ENCODE measurements at regions not wholly inside any gene's neighbourhood (a gene's known extent, or its start where the extent isn't known, plus 50 kb on each side); places are given as distances from the start of the nearest gene placed in this dataset.
"Not testable (repeated sequence)": the region's sequence is repeated elsewhere in the genome, so short reads cannot be mapped to it uniquely, and the experiment has no call there.

DNA sequence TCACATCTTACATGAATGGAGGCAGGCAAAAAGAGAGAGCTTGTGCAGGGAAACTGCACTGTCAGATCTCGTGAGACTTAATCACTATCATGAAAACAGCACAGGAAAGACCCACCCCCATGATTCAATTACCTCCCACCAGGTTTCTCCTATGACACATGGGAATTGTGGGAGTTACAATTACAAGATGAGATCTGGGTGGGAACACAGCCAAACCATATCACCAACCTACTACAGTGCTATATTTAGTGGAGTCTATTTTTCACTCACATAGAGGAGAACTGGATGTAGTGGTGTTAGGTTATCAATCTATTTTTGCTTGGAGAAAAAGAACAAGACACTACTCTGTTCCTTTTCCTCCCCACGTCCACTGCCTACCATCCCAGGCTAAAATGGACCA is 276.6 kb downstream of the KCTD12 start:
- DNase-seq = no peak

DNA sequence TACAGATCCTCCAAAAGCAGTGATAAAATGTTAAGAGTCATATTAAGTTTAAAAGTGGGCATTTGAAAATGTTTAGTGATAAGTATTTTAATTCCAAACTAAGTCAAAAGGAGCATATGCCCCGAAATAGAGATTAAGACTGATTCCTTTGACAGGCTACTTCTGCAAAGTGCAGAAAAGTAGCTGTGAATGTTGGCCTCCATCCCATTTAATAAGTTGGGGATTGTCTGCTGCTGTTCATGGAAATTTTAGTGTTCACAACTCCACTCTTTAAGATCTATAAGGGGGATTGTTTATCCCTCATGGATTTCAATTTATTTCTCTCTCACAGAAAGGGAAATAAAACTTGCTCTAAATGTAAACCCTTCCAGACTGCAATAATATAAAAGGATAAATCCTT is 278.3 kb downstream of the KCTD12 start:
- DNase-seq = no peak

DNA sequence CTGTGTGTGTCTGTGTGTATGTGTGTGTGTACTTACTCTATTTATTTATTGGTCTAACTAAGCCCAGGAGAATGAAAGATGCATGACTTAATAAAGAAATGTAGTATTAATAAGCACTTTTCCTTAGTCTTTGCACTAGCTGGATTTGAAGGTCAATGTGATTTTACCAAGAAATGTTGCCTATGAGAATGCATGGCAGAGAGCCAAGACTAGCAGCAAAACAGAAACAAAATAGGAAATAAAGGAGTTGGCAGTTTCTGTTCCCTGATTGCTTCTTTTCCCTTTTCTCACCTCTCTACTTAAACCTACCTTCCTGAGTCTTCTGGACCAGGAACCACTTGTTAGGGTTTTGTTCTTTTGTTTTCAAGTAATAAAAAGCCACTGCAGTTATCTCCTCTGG is 286.1 kb downstream of the KCTD12 start:
- no peak for DNase-seq

DNA sequence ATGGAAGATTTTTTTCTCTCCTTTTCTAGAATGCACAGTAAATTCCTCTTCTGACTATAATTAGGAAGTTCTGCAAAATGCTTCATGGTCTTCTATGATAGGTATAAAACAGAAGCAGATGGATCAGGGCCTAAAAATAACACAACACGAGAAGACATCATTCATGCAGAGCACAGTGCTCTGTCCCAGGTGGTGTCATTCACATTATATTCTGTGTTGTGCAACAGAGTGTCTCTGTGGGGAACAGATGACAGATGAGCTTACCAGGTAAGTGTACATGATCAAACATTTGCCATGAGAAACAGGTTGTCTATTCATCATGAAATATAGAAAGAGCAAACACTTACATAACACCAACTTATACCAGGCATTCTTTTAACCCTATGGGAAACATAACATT is 288.3 kb downstream of the KCTD12 start:
- DNase-seq = no peak

DNA sequence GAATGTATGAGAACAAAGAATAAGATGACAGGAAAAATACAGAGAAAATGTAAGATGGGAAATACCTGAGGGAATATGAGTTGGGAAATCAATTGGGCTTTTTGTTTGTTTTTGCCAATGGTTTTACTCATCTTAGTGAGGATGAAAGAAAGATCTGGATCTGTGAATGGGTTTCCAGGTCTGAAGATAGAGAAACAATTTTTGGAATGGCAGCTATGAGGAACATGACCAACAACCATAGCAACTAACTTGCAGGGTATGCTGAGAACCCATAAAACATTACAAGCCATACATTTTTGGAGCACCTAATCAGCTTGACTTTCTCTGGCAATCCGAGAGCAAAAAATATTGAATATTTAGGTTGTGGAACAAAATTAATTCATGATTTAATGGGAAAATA is 290.0 kb downstream of the KCTD12 start:
- no peak for DNase-seq

DNA sequence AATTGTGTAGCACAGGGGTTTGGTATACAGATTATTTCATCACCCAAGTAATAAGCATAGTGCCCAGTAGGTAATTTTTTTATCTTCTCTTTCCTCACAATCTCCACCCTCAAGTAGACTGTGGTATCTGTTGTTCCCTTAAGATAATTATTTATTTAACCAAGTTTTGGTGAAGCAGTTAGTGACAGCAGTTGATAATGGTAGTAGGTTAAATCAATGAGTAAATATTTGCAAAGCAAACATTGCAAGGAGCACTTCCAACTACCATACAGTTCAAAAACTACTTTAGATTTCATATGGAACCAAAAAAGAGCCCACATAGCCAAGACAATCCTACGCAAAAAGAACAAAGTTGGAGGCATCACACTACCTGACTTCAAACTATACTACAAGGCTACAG is 291.8 kb downstream of the KCTD12 start:
- DNase-seq = no peak

DNA sequence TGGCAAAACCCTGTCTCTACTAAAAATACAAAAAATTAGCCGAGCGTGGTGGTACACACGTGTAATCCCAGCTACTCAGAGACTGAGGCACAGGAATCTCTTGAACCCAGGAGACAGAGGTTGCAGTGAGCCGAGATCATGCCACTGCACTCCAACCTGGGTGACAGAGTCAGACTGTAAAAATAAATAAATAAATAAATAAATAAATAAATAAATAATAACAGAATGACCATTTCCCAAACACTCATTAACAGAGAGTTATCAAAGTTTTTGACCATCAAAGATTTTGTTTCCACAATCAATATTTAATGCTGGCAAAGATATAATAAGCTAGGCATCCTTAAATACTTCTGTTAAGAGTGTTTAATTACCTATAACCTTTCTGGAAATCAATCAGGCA is 299.4 kb downstream of the KCTD12 start:
- no peak for DNase-seq

DNA sequence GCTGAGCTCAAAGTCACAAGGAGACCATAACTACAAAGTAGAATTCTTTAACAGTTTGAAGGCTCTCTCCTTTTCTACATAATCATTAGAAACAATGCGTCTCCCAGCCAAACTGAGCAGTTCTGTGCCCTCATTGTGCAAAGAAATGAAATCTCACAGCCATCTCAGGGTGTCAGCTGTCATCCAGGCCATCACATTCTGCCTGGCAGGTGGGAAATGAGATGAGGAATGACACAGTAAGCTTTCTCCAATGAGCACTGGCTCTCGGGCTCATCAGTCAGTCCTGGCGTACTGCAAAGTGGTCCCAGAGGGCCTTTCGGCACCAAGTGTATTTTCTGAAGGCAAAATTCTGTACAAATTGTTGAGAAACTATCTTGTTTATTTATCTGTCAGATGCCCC is 306.5 kb downstream of the KCTD12 start:
- DNase-seq = no peak

DNA sequence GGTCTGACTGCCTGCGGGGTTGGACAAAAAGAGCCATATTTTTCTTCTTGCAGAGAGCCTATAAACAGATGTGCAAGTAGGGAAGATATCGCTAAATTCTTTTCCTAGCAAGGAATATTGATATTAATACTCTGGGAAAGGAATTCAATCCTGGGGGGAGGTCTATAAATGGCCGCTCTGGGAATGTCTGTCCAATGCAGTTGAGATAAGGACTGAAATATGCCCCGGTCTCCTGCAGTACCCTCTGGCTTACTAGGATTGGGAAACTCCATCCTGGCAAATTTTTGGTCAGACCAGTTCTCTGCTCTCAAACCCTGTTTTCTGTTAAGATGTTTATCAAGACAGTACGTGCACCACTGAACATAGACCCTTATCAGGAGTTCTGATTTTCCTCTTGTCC is 310.6 kb downstream of the KCTD12 start:
- DNase-seq = not testable (repeated sequence)

DNA sequence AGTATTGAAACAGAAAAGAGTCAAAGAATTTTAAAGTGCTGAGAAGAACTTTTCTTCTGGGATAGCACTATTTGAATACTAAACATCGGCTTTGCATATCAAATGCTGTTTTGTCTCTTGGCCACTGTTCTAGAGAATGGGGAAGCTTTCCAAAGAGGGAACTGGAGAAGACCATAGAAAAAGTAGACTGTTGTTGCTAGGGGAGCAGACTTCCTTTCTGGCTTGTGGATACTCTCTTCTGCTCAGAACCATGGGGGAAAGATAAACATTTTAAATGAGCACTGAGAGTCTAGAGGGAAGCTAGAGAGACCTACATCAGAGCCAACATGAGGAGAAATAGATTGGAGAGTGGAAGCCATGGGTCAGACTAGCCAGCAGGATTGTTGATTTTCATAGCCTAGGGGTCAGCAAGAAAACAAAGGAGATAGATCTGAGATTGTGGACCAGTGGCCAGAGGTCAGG is 315.7 kb downstream of the KCTD12 start:
- no peak for DNase-seq

DNA sequence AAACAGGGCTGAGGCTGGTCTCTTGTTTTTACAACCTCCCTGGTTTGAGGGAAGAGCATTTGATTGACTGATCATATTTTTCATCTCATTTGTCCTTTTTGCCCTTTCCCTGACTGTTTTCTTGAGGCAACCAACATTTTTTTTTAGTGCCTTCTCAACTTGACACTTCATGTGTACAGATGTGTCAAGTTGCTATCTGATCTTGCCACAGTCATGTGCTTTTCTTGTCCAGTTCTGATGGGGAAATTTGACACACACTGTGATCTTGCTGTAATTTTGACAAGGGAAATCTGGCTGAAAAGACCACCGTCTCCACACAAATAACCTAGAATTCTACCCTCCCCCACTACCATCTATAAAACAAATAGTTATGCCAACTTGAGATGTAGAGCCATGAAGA is 329.6 kb downstream of the KCTD12 start:
- no peak for DNase-seq

DNA sequence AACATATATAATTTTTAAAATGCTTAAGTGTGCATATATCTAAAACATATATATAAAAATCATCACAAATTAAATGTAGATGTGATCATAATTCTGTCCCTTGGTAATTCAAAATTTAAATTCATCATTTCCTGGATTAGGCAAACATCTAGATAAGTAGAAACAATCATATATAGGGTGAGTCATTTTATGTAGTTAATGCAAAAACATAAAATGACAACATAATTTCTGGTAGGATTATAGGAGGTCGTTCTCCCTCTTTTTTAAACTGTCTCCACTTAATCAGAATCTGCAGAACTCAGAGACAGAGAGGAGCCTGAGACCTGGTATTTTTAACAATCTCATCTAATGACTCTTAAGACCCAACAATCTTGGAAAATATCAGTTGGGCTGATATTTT is 333.4 kb downstream of the KCTD12 start:
- DNase-seq = no peak

DNA sequence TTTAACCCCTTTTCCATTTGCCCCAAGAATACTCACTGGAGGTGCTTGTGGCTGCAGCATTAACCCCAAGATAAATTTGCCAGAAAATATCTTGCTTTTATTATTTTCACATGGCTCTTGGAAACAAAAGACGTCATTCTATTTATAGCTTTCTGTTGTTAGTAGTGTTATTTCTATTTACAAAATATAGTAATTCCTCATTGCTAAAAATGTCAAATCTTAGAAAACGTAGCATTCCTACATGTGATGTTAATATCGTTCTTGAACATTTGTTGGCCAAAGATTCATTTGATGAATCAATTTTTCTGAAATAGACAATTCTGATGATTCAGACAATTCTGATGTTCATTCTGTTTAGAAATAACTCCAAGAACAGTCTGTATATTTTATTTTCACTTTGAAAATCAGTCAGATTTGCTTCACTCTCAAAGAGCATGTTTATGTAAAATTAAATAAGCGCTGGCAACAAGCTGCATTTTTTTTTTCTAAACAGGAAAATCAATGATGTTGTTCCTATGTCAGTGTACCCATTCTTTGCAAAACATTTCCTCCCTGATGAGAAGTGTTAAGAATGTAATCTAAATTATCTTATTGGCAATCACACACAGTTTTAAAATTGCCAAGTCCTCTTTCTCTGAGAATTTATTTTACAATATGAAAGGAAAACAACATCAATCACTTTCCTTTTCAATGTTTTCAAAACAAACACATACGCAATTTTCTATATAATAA is 334.0 kb downstream of the KCTD12 start:
- DNase-seq = no peak

DNA sequence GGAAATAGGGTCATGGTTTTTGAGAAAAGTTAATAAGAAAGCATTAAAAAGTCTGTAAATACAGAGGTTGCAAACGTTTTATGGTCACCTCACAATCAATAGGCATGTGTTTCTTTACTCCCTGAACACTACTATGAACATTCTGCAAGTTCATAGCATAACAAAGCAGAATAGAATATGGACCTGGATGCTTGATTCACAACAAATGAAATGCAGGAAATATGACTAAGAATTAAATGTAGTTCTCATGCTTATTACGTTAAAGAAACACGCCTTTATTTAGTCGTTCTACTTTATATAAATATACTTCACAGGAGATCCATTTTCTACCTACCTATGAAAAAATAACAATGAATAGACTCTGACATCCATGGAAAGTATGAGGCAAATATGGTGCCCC is 344.0 kb downstream of the KCTD12 start:
- DNase-seq = no peak

DNA sequence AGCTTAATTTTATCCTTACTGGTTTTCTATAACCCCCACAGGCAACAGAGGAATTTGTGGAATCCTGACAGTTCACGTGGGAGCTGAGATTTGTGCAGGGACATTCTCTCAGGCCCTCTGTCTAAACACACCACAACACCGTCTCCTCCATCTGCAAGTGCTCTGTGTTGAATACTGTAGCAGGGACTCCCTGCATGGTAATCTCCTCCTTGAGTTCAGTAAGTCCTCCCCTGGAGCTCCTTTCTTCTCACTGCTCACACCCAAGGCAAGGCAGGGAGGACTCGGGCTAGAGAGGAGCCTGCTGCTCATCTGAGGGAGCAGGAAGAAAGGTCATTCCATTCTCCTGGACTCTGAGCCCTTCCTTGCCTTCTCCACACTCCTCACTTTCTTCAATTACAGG is 348.2 kb downstream of the KCTD12 start:
- DNase-seq = no peak

DNA sequence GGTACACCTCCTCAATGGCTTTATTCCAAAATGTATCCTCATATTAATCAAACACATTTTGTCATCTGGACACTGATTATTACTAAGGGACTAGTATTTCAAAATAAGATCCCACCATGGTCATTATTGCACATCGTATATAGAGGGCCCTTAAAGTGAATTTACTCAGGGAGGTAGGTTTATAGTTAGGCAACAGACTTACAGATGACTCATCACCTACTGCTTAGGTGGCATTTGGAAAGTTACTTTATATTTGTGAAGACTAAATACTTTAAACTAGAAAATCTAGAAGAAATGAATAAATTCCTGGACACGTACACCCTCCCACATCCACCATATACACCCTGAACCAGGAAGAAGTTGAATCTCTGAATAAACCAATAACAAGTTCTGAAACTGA is 353.0 kb downstream of the KCTD12 start:
- no peak for DNase-seq

DNA sequence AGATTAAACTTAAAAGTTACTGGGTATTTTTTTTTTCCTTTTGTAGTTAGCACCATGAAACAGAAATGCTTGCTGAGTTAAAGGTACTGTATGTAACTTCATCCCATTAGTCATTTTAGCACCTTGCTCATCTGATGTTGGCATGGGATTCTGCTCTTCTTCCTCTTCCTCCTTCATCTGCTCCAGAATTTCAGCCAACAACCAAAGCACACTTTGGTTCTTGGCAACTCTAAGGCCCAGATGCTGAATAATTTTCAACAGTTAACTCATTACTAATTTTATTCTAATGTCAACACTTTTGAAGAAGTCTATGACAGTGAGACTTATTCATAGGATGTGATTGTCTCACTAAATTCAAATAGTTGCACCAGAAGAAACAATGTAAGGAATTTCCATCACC is 359.2 kb downstream of the KCTD12 start:
- DNase-seq = no peak

DNA sequence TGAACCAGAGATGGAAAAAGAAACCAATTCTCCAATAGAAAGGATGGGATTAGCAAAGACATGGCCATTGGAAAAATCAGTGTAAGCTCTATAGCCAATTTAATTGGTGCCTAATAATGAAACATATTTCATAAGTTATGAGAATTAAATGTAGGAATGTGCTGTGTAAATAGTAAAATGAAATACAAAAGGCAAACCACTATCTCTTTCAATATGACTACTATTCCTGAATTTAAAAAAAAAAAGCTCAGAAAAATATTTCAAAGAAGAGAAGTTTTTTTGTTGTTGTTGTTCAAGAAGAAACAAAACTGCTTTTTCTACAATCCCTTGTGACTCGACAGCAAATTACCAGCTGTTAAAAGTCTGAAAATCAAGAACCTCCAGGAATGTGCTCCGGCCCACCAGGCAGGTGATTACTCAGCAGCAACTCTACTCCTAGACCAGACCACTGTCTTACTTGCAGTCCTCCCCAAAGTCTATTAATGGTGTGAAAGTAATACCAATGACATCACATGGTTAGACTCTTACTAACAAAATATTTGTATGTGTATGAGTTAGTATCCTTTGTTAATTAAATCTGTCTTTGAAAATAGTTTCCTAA is 362.4 kb downstream of the KCTD12 start:
- DNase-seq = no peak

DNA sequence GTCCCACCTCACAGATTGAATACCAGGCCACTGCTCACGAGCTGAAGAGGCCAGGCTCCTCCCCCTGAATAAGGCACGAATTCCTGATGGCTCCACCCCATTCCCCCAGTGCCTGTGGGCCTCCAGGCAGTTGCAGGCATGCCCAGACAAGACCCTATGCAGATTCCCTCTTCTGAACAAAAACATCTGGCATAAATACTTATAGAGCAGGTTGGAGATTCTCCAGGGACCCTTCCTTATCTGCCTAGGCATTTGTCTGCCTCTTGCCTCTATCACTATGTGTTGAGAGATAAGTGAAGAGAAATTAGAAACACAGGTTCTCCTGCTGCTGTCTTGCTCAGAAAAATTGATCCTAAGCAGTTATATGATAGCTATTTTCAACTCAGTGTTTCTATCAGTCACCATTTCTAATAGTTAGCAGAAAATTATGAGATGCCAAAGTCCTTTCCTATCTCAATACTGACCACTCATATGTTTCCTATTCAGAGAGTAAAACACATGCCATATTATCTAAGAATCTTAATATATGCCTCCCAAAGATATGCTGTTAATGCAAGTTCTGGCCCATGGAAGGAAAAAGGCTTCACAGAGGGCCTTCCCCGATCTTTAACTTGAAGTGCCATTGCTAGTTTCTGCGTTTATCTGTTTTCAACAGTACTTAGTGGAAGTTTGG is 364.0 kb downstream of the KCTD12 start:
- DNase-seq = peak; percentile 47 to 83

DNA sequence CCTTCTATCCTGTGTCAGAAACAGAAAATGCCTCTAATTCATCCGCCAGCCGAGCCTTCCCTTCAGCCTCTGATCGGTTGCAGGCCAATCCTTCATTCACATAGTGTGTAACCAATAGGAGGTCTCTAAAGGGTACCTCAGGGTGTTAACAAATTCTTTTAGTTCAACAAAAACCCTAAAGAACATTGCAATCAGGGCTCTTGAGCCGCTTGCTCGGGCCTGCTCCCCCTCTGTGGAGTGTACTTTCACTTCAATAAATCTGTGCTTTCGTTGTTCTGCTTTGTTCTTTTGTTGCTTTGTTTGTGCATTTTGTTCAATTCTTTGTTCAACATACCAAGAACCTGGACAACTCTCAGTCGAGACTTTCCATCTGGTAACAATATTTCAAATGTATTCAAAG is 366.5 kb downstream of the KCTD12 start:
- no peak for DNase-seq

DNA sequence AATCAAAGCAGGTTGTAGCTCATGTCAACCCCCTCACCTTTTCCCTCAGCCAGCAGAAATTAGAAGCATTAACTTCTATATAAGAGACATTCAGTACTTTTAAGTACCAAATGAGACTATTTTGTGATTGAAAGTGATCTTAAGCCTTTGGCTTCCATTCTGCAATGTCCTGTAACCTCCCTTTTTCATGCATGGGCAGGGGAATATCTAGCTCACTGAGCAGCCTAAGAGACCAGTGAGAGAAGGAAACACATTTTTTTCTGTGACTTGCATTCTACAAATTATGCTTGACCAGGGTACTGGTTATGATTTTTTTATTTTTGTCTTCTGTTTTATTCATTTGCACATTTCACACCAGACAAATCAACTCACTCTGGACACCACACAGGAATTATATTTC is 369.6 kb downstream of the KCTD12 start:
- no peak for DNase-seq

DNA sequence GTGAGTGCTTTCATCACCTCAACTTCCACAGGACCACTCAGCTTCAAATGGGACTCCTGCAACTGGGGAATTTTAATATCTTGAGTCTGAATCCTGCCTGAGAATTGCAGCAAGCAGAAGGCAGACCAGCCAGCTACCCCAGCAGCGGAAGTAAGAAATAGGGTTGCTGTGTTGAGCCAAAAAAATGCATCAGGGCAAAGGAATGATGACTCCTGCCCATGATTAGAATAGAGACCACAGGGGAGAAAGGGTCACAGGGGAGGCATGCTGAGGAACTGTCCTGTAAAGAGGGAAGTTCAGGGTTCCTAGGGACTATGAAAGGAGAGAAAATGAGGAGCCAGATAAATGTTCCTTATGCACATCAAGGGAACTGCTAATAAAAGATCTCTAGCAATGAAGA is 370.2 kb downstream of the KCTD12 start:
- no peak for DNase-seq

DNA sequence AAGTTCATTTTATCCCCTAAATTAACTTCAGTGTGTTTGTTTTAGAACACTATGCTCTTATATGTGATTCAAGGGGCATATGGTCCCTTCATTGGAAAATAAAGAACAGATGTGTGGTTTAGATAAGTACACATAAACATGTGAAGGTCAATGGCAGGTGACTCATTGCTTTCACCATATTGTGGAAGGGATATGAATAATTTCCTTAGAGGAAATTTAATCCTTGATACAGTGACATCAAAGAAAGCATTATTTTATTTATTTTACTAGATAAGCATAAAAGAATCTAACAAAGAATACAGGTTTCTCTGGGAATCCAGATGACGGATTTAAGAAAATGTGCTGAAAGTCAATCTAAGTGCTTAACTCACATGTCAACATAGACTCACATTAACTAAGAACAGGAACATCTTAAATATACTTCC is 373.5 kb downstream of the KCTD12 start:
- peak; percentile 49 to 94 for DNase-seq

DNA sequence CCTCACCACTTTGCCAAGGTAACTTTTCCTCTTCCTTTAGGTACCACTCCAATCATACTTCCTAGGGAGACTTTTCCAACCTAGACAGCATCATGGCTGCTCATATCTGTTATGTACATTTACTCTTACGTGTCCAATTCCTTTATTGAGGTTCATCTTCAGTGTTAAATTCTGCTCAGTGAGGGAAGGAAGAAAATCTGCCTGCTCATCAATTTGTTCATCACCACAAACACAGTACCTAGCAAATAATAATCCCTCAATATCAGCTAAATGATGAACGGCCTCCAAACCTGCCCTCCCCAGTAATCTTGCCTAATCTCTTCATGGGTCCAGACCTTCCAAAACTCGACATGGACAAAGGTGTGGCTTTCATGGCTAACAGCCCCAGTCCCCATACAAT is 380.8 kb downstream of the KCTD12 start:
- DNase-seq = no peak

Data from NCI-H524 (cell line).